ENCODE measurements at regions not wholly inside any gene's neighbourhood (a gene's known extent, or its start where the extent isn't known, plus 50 kb on each side); places are given as distances from the start of the nearest gene placed in this dataset.

- H3K4me2 ChIP-seq (ENCODE audit: low read length): no peak overlapping the region
- H3K27ac ChIP-seq (ENCODE audit: low read depth, low read length): no peak overlapping the region
- POLR2A ChIA-PET: no interaction called here
- no peaks in the 10 kb centered on the region for H3K27me3 ChIP-seq (ENCODE audit: insufficient read depth, low read length)
- no peaks in the 10 kb centered on the region for H3K9me3 ChIP-seq (ENCODE audit: control insufficient read depth in 1 of 2, insufficient read depth in 1 of 2, low read depth in 1 of 2, low read length in 2 of 2)
- RAD21 ChIA-PET (ENCODE audit: low non-redundant PET in 1 of 2, low total read pairs in 2 of 2, uncharacterized antibody in 2 of 2, unreplicated experiment in 2 of 2): no interaction called here
- H4K20me1 ChIP-seq (ENCODE audit: insufficient read depth): no peaks in the 10 kb centered on the region
- ATAC-seq: no peak
- no peak overlapping the region for H3K9ac ChIP-seq (ENCODE audit: low read length)
- H3K79me2 ChIP-seq (ENCODE audit: insufficient read depth, low read length): no peaks in the 10 kb centered on the region
- H3K9me2 ChIP-seq (ENCODE audit: insufficient read depth): no peaks in the 10 kb centered on the region
- CTCF ChIA-PET: no interaction called here
- H3K36me3 ChIP-seq (ENCODE audit: control insufficient read depth in 1 of 2, insufficient read depth in 2 of 2, low read length in 2 of 2): no peaks in the 10 kb centered on the region
- BruUV-seq (replicated peaks): no TSS peak
- no peak overlapping the region for H3K4me3 ChIP-seq (replicated peaks in 1 of 2; ENCODE audit: low read depth in 1 of 2, low read length in 2 of 2)
- no peak for DNase-seq (ENCODE audit: low read depth, low spot score)
- no peak overlapping the region for H2AFZ ChIP-seq (ENCODE audit: low read depth, low read length, poor library complexity, severe bottlenecking)
- intact Hi-C loops (cut with micrococcal nuclease): no loop called here
- TF ChIP-seq REST (IDR thresholded peaks at IDR 0.05; ENCODE audit: low read depth) (no peak), EGR1 (IDR thresholded peaks at IDR 0.05; ENCODE audit: low read depth) (no peak), ATF3 (IDR thresholded peaks at IDR 0.05) (no peak), YY1 (IDR thresholded peaks at IDR 0.05; ENCODE audit: extremely low read depth, insufficient replicate concordance, low read depth, low read length) (no peak), MAX (IDR thresholded peaks at IDR 0.05) (no peak), SRF (IDR thresholded peaks at IDR 0.05; ENCODE audit: low read depth) (no peak), CBX3 (IDR thresholded peaks at IDR 0.05; ENCODE audit: low read depth) (no peak), CTCF (IDR thresholded peaks at IDR 0.05 in 2 of 3, conservative IDR thresholded peaks at IDR 0.05 in 1 of 3; ENCODE audit: borderline replicate concordance in 1 of 3, insufficient read depth in 1 of 3, low read depth in 2 of 3, low read length in 2 of 3) (no peak), POLR2AphosphoS5 (IDR thresholded peaks at IDR 0.05; ENCODE audit: low read depth, low read length) (no peak), EZH2 (IDR thresholded peaks at IDR 0.05) (no peak)
- H3K4me1 ChIP-seq (ENCODE audit: control insufficient read depth in 1 of 2, insufficient read depth in 2 of 2, low read length in 2 of 2): peaks cover 0 to 6% of the 10 kb centered on the region in 2 experiments; a peak in 3 of 4 replicates
Observed at GRCh38 chr2:210901326-210901725, 344.9 kb downstream of the CPS1 start.

Data from HCT116 (cell line).